UCSD-AML1 (cell line): ENCODE measurements at regions not wholly inside any gene's neighbourhood (a gene's known extent, or its start where the extent isn't known, plus 50 kb on each side); places are given as distances from the start of the nearest gene placed in this dataset.

Experiments
- DNase-seq: peaks from one replicate; lab custom pipeline; 2025; ENCODE audit not compliant: unreplicated experiment; lab: John Stamatoyannopoulos, UW

DNA sequence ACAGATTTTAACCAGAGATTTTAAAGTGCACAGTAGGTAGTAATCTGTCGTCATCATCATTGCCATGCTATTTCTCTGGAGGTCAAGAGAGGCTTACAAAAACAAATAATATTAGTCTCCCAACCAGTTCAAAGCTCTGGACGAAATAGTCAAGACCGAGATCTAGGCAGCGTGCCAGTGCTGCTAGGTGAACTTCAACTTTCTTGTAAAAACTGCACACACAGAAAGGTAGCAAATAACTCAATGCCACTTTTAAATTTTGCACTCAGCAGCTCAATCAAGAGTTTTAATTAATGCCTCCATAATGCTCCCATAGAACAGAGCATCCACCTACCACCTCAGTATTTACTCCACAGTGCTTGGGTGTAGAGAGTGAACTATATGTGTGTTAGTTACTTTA is 656.8 kb downstream of the IRX1 start:
- DNase-seq, result no peak

DNA sequence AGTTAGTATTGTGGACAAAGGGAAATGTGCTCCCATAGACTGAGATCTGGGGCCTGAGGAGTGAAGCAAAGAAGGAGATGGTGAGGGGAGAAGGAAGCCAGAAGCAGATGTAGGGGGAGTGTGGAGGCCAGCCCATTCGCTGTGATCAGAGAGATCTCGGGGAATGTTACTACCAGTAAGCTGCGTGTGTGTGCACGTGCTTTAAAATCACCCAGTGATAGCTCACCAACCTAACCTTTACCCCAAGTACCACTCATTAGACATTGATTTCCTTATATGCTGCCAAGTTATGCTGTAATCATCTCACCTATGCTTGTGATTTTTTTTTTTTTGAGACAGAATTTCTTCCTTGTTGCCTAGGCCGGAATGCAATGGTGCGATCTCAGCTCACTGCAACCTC is 659.1 kb downstream of the IRX1 start:
- no peak for DNase-seq

DNA sequence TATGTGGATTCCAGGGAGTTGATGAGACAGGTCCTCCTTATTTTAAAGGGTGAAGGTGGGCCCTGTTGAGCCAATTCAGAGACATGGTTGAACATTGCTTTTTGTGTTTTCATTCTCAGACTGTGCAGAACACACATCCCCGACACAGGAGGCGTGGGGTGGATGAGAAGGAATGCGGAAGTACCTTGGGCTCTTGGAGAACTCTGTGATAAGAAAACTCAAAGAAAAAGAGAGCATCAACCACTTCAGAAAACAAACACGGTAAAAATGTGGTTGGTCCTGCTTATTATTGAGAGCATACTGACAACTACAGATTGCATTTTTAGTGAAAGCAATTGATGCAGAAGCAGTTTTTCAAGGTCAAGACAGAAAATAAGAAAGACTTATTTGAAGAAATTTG is 659.8 kb downstream of the IRX1 start:
- DNase-seq, result no peak

DNA sequence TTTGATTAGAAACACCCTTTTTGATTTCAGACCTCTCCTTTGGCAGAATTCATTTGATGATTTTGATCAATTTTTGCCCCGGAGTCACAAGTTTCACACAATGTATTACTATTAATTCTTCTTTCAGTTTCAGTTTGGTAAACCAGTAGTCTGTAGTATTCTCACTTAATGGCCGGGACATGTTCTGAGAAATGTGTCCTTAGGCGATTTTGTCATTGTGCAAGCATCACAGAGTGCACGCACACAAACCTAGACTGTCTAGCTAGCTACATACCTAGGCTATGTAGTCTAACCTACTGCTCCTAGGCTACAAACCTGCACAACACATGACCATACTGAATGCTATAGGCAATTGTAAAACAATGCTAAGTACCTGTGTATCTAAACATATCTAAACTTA is 662.5 kb downstream of the IRX1 start:
- DNase-seq, result no peak

DNA sequence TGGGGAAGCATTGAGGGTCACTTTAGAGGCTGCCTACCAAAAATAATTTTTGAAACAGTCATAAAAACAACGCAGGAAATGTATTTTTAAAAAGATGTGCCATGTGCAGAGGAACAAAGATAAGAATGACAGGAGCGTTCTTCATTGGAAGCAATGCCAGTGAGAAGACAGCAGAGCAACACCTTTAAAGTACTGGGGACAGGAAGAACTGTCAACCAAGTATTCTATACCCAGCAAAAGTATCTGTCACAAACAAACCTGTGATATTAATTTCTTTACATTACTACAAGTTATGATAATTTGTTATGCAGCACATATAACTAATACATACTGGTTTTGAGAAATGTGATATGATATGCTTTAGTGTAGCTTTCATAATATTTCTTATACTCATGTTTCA is 675.6 kb downstream of the IRX1 start:
- DNase-seq, result no peak

DNA sequence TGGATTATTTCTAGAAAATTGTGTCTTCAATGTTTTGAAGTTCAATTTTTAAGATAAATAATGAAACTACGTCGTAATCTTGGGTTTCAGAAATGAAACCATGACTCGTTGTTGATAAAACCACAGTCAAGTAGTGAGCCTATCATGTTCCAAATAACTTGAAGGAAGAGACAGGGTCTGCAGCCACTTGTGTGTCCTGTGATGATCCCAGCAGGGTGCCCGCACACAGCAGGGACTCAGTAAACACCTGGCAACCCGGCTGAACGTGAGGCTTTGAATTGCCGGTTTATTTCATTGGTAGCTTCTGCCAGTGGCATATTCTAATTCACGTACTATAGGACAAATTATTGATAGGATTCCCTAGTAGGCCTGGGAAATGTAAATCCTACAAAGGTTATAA is 679.6 kb downstream of the IRX1 start:
- DNase-seq, result no peak

DNA sequence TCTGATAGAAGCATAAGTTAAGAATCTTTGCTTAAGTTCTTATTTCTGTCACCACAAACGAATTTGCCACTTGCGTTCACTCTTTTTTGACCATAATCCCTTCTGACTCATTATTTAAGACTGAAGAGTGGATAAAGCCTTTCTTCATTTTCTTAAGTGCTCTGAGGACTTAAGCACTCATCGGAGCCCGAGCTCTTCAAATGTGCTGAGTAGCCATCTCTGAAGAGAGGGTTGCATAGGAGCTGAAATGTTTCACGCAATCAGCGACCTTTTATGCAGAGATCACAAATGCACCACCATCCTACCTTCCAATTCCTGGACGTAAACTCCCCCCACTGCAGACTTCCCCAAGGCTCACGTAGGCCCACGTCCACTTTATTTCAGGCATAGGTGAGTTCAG is 699.2 kb downstream of the IRX1 start:
- DNase-seq, result no peak

GRCh38 chr5:4295663-4296339 is 700.2 kb downstream of the IRX1 start:
- no peak for DNase-seq

GRCh38 chr5:4306057-4306456 is 710.4 kb downstream of the IRX1 start:
- DNase-seq, result no peak

DNA sequence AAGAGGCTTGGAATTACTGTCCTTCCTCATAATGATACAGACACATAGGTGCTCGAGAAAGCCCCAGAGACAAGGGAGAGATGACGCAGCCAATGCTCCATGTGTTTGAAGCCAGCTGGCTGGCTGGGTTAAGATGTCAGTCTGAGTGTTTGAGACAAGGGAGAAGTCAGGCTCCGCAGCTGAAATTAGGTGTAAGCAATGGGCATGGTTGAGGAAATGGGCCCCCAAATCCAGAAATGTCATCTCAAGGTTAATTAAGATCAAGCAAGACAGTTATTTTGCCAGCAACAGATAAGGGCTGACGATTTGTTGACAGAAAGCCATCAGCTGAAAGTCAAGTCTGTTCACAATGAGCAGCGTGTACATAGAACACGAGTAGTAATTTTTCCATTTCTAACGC is 713.4 kb downstream of the IRX1 start:
- DNase-seq, result no peak

DNA sequence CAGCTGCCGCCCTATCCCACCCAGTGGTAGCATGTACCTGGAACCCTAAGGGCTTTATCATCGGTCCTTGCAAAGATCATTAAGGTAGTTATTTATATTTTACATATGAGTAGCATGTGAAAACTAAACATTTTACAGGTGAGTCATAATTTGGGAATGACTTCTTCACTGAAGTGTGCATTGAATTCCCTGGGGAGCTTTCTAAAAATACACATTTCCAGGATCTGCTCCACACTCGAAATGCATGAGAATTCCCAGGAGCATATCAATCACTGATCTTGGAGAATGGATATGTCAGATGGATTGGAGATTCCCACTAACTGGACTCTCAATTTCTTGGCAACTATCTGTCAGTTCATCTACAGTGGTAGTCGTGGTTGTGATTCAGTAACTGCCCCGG is 717.5 kb downstream of the IRX1 start:
- no peak for DNase-seq

DNA sequence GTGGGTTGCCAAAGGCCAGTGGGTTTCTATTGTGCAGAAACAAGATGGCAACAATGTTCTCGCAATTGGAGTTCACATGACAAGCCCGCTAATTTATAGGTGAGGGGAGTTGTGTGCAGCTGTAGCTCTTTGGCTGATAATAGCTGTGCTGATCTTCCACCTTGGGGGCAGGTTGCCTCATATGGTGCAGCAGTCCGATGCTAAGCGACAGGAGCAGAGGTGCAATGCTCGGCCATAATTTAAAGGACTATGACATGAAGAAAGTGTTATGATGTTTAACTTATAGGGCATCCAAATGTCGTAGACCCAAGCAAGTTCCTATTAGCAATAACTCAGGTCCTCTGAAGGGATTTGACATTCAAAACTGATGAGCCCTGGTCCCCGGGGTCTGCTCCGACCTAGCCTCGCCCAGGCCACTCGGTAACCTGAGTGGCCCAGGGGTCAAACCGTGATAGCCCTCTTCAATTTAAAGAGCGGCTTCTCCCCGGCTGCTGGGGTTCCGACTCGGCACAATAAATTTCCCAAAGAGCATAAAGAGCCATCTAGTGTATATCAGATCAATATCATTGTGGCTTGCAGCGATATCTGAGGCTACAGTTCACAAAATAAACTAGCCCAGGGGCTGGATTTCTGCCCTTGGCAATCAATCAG is 724.0 kb downstream of the IRX1 start:
- DNase-seq, result no peak

DNA sequence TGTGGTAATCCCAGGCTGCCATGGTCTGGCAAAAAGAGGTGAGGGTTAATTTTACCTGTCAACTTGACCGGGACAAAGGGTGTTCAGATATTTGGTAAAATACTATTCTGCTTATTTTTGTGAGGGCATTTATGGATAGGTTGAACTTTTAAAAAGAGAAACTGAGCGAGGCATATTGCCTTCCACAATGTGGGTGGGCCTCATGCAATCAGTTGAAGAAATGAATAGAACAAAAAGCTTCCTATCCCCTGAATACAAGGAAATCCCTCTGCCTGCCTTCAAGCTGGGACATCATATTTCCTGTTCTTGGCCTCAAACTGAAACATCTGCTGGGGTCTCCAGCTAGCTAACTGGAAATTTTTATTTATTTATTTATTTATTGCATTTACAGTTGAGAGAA is 734.7 kb downstream of the IRX1 start:
- no peak for DNase-seq

DNA sequence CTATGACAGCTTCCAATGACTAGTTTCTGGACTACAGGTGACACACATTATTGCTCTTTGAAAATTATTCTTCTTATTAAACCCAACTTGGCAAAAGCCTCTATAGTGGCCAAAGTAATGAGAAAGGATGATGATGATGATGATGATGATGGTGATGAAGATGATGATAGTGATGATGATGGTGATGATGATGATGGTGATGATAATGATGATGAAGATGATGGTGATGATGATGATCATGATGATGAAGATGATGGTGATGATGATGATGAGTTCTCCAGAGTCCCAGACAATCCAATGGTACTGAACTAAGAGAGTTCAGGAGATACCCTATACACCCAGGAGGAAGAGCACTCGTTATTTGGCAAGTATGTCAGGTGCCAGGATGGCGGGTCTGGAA is 739.4 kb downstream of the IRX1 start:
- DNase-seq, result no peak

- no peak for DNase-seq
Observed at GRCh38 chr5:4337519-4337918, 741.9 kb downstream of the IRX1 start.

GRCh38 chr5:4339949-4340348 is 744.3 kb downstream of the IRX1 start:
- DNase-seq, result no peak

DNA sequence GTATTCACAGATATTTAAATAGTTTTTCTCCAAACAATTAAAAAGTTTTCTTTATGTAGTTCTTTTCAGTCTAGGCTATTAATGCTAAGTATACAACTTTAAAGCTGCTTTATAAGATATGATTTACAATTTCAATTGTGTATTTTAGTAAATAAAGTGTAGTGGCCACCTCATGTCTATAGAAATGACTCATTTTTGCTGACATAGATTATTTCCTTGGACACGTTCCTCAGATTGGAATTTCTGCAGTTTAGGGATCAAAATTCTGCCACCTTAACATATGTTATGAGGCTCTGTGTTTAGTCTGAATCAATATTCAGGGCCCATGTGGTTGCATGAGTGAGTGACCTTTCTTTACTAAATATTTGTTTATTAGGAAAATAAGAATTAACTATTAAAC is 750.2 kb downstream of the IRX1 start:
- DNase-seq, result no peak

DNA sequence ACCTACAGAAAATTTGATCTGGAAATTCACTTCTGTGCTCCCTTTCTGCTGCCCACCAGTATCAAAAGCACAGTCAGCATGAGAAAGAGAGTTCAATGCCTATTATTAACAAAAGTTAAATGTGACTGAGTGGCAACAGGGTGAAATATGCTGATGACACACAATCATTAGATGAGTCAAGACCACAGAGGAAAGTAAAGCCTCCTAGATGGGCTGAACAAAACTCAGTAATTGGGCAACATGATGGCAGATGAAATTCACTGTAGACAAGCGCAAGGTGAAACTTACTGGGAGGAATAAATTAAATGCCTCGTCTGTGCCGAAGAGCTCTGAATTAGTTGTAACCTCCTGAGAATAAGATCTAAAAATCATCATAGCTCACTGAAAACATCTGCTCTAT is 752.8 kb downstream of the IRX1 start:
- DNase-seq, result no peak

GRCh38 chr5:4348919-4349318 is 753.3 kb downstream of the IRX1 start:
- no peak for DNase-seq

GRCh38 chr5:4356201-4356600 is 760.6 kb downstream of the IRX1 start:
- DNase-seq, result no peak

DNA sequence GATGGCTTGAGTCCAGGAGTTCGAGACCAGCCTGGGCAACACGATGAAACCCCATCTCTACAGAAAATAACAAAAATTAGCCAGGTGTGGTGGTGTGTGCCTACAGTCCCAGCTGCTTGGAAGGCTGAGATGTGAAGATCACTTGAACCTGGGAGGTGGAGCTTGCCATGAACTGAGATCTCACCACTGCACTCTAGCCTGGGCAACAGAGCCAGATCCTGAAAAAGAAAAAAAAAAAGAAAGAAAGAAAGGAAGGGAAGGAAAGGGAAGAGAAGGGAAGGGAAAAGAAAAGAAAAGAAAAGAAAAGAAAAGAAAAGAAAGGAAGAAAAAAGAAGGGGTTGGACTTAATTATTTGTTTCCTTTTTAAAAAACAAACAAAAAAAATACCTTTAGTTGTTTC is 764.2 kb downstream of the IRX1 start:
- DNase-seq, result no peak

- no peak for DNase-seq
Observed at GRCh38 chr5:4361753-4362152, 766.1 kb downstream of the IRX1 start.

GRCh38 chr5:4362411-4362810 is 766.8 kb downstream of the IRX1 start:
- no peak for DNase-seq
